HS-27A (cell line): ENCODE measurements at regions not wholly inside any gene's neighbourhood (a gene's known extent, or its start where the extent isn't known, plus 50 kb on each side); places are given as distances from the start of the nearest gene placed in this dataset.

ENCODE experiments used
- DNase-seq: peaks from one replicate; pipeline ENCODE4 v3.0.0-alpha.2; 2012; ENCODE audit warnings: low read depth, missing footprints

- peak; percentile 80 for DNase-seq
Observed at GRCh38 chr18:14189858-14190257, 57.6 kb upstream of the ZNF519 start.

GRCh38 chr18:14188751-14189406, 56.6 kb upstream of the ZNF519 start:
- peak; percentile 46 for DNase-seq
